H1 (cell line): ENCODE measurements at regions not wholly inside any gene's neighbourhood (a gene's known extent, or its start where the extent isn't known, plus 50 kb on each side); places are given as distances from the start of the nearest gene placed in this dataset.

Source experiments
- EZH2 ChIP-seq: fragments of 200-600 bp; sonication (generic); IDR thresholded peaks from 2 replicates; pipeline ENCODE4 v1.7.1; 2012; ENCODE audit warnings: low read depth, mild to moderate bottlenecking, moderate library complexity, low read length, inconsistent platforms; ENCODE audit not compliant: severe bottlenecking
- KDM4A ChIP-seq: IDR thresholded peaks from one replicate; pipeline ENCODE4 v1.7.1; 2012; ENCODE audit warnings: low read depth, mild to moderate bottlenecking, moderate library complexity, low read length, inconsistent platforms; ENCODE audit not compliant: severe bottlenecking
- POLR2A ChIP-seq, 2 experiments: IDR thresholded peaks; 1 replicate in 1 of 2; 2 replicates in 1 of 2; pipeline ENCODE4 v1.6.1; 2011; ENCODE audit warnings: low read depth in 2 of 2, low read length in 2 of 2, mild to moderate bottlenecking in 2 of 2; ENCODE audit errors: control extremely low read depth in 1 of 2
- POLR2AphosphoS5 ChIP-seq: IDR thresholded peaks from 2 replicates; pipeline ENCODE4 v1.6.1; 2011; ENCODE audit warnings: low read depth, low read length
- POU5F1 ChIP-seq: IDR thresholded peaks from 2 replicates; pipeline ENCODE4 v1.6.1; 2011; ENCODE audit warnings: low read depth, mild to moderate bottlenecking, low read length, moderate library complexity
- RBBP5 ChIP-seq: IDR thresholded peaks from 2 replicates; pipeline ENCODE4 v1.7.1; 2012; ENCODE audit warnings: low read depth, mild to moderate bottlenecking, inconsistent platforms, low read length, moderate library complexity, borderline replicate concordance
- SIN3A ChIP-seq, 2 experiments: IDR thresholded peaks in 1 of 2; conservative IDR thresholded peaks in 1 of 2; 2 replicates each; pipeline ENCODE4 v1.6.1; 2011 to 2012; ENCODE audit warnings: low read length in 2 of 2, improper control_type of control experiment in 1 of 2, low read depth in 1 of 2, mild to moderate bottlenecking in 1 of 2
- TAF1 ChIP-seq: IDR thresholded peaks from 2 replicates; pipeline ENCODE4 v1.6.1; 2011; ENCODE audit warnings: mild to moderate bottlenecking, low read depth, low read length
- TEAD4 ChIP-seq: IDR thresholded peaks from 2 replicates; pipeline ENCODE4 v1.6.1; 2012; ENCODE audit warnings: low read depth, low read length, inconsistent platforms, mixed read lengths
- TF ChIP-seq, protein P1 (sequence below), 3 experiments: IDR thresholded peaks; 1 replicate in 2 of 3; 2 replicates in 1 of 3; pipeline versions ENCODE4 v1.5.1 to v1.6.1; 2011; ENCODE audit warnings: low read length in 3 of 3, mild to moderate bottlenecking in 3 of 3, inconsistent platforms in 2 of 3, low read depth in 1 of 3, moderate library complexity in 1 of 3; ENCODE audit not compliant: insufficient read depth in 1 of 3; ENCODE audit errors: control extremely low read depth in 1 of 3
- TF ChIP-seq, protein P2 (sequence below): IDR thresholded peaks from 2 replicates; pipeline ENCODE4 v1.6.1; 2011; ENCODE audit warnings: low read length, improper control_type of control experiment

DNA sequence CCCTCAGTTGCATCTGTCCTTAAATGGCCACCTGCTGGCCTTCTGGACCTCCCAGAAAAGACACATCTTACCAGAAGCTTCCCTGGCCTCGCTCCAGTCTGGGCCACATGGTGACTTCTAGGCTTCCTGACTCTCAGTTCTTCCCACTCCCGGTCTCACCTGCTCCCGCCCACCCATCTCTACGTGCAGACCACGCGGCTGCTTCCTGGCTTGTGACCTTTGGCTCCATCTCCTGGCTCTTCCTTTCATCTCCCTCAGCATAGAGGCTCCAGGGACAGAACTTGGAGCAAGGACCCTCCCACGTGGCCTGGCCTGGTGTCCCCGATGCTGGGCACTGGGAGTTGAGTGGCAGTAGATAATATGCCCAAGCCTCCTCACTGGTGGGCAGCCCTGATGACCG, 124.9 kb upstream of the IRF2BP2 start:
- no peak for TF ChIP-seq POLR2AphosphoS5
- TF ChIP-seq TEAD4: no peak
- no peak for TF ChIP-seq SIN3A (conservative IDR thresholded peaks at IDR 0.05 in 1 of 2, IDR thresholded peaks at IDR 0.05 in 1 of 2; ENCODE audit: low read depth in 1 of 2, low read length in 2 of 2)
- TF ChIP-seq, protein P1, sequence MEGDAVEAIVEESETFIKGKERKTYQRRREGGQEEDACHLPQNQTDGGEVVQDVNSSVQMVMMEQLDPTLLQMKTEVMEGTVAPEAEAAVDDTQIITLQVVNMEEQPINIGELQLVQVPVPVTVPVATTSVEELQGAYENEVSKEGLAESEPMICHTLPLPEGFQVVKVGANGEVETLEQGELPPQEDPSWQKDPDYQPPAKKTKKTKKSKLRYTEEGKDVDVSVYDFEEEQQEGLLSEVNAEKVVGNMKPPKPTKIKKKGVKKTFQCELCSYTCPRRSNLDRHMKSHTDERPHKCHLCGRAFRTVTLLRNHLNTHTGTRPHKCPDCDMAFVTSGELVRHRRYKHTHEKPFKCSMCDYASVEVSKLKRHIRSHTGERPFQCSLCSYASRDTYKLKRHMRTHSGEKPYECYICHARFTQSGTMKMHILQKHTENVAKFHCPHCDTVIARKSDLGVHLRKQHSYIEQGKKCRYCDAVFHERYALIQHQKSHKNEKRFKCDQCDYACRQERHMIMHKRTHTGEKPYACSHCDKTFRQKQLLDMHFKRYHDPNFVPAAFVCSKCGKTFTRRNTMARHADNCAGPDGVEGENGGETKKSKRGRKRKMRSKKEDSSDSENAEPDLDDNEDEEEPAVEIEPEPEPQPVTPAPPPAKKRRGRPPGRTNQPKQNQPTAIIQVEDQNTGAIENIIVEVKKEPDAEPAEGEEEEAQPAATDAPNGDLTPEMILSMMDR (IDR thresholded peaks at IDR 0.05; ENCODE audit: control extremely low read depth in 1 of 3, insufficient read depth in 1 of 3, low read depth in 1 of 3, low read length in 3 of 3): peak in 1 of 3 experiments; percentile 18; a peak in 1 of 4 replicates
- TF ChIP-seq POLR2A (IDR thresholded peaks at IDR 0.05; ENCODE audit: control extremely low read depth in 1 of 2, low read depth in 2 of 2, low read length in 2 of 2): no peak
- TF ChIP-seq, protein P2, sequence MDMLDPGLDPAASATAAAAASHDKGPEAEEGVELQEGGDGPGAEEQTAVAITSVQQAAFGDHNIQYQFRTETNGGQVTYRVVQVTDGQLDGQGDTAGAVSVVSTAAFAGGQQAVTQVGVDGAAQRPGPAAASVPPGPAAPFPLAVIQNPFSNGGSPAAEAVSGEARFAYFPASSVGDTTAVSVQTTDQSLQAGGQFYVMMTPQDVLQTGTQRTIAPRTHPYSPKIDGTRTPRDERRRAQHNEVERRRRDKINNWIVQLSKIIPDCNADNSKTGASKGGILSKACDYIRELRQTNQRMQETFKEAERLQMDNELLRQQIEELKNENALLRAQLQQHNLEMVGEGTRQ: no peak
- TF ChIP-seq POU5F1: no peak
- TF ChIP-seq EZH2: no peak
- TF ChIP-seq TAF1: no peak
- no peak for TF ChIP-seq KDM4A
- no peak for TF ChIP-seq RBBP5
